Testis (tissue), 2 donors: ENCODE measurements at regions not wholly inside any gene's neighbourhood (a gene's known extent, or its start where the extent isn't known, plus 50 kb on each side); places are given as distances from the start of the nearest gene placed in this dataset.

ENCODE experiments used
- POLR2A ChIP-seq: fragments of 450-650 bp; IDR thresholded peaks from one replicate; pipeline ENCODE4 v1.6.1; 2017; ENCODE audit warnings: antibody characterized with exemption, mild to moderate bottlenecking, moderate library complexity
- TF ChIP-seq, protein P1 (sequence below), 3 experiments: fragments of 450-650 bp in 2 of 3; fragments of 200-600 bp in 1 of 3; sonication (generic) in 1 of 3; IDR thresholded peaks; one replicate each; pipeline ENCODE4 v1.5.1; 2016 to 2019; ENCODE audit warnings: antibody characterized with exemption in 3 of 3, mild to moderate bottlenecking in 2 of 3, moderate library complexity in 1 of 3

DNA sequence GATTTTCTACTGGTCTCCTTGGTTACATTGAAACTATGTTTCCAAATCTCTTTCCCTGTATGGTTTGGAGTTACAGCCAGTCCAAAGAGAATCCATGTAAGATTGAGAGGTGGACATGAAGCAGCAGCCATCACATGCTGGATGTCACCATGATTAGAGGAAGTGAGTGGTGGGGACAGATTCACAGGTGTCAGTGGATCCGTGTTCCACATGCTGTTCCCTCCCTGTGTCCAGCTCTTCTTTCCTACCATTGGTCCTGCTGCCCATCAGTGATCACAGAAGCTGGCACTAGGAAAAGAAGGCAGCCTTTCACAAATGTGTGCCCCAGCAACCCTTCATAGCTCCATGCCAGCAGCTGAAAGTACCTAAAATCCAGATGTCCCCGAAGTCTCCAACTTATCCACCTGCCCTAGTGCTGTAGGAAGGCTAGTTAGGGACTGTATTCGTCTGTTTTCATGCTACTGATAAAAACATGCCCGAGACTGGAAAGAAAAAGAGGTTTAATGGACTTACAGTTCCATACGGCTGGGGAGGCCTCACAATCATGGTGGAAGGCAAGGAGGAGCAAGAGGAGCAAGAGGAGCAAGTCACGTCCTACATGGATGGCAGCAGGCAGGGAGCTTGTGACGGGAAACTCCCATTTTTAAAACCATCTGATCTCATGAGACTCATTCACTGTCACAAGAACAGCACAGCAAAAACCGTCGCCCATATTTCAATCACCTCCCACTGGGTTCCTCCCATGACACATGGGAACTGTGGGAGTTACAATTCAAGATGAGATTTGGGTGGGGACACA lies 207.5 kb downstream of the INSIG2 start:
- TF ChIP-seq, protein P1, sequence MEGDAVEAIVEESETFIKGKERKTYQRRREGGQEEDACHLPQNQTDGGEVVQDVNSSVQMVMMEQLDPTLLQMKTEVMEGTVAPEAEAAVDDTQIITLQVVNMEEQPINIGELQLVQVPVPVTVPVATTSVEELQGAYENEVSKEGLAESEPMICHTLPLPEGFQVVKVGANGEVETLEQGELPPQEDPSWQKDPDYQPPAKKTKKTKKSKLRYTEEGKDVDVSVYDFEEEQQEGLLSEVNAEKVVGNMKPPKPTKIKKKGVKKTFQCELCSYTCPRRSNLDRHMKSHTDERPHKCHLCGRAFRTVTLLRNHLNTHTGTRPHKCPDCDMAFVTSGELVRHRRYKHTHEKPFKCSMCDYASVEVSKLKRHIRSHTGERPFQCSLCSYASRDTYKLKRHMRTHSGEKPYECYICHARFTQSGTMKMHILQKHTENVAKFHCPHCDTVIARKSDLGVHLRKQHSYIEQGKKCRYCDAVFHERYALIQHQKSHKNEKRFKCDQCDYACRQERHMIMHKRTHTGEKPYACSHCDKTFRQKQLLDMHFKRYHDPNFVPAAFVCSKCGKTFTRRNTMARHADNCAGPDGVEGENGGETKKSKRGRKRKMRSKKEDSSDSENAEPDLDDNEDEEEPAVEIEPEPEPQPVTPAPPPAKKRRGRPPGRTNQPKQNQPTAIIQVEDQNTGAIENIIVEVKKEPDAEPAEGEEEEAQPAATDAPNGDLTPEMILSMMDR (IDR thresholded peaks at IDR 0.05), result no peak
- TF ChIP-seq POLR2A, result no peak
